ENCODE measurements at regions not wholly inside any gene's neighbourhood (a gene's known extent, or its start where the extent isn't known, plus 50 kb on each side); places are given as distances from the start of the nearest gene placed in this dataset.

GRCh38 chr20:60762386-60762785 is 489.7 kb upstream of the CDH4 start:
- no peak for TF ChIP-seq RARB (CRISPR knock-in tag; IDR thresholded peaks at IDR 0.05)
- TF ChIP-seq SNAI2 (CRISPR knock-in tag; IDR thresholded peaks at IDR 0.05), result no peak
- no peak for TF ChIP-seq GLIS3 (CRISPR knock-in tag; IDR thresholded peaks at IDR 0.05)
- TF ChIP-seq ZFP30 (CRISPR knock-in tag; IDR thresholded peaks at IDR 0.05), result no peak
- no peak for TF ChIP-seq PATZ1 (CRISPR knock-in tag; IDR thresholded peaks at IDR 0.05; ENCODE audit: borderline replicate concordance)
- TF ChIP-seq ARNTL (CRISPR knock-in tag; IDR thresholded peaks at IDR 0.05; ENCODE audit: borderline replicate concordance, low read depth), result no peak
- TF ChIP-seq ZNF70 (CRISPR knock-in tag; IDR thresholded peaks at IDR 0.05), result no peak
- TF ChIP-seq CSRNP3 (CRISPR knock-in tag; IDR thresholded peaks at IDR 0.05), result no peak
- TF ChIP-seq OSR1 (CRISPR knock-in tag; IDR thresholded peaks at IDR 0.05), result no peak
- TF ChIP-seq TCF4 (CRISPR knock-in tag; IDR thresholded peaks at IDR 0.05; ENCODE audit: borderline replicate concordance), result no peak
- TF ChIP-seq CREB5 (CRISPR knock-in tag; IDR thresholded peaks at IDR 0.05; ENCODE audit: low read depth), result no peak
